Liver (tissue), 3 donors: ENCODE measurements at regions not wholly inside any gene's neighbourhood (a gene's known extent, or its start where the extent isn't known, plus 50 kb on each side); places are given as distances from the start of the nearest gene placed in this dataset.

Experiments
- HNF4G ChIP-seq: IDR thresholded peaks from 2 replicates; pipeline ENCODE4 v1.6.1; 2016; ENCODE audit warnings: antibody characterized with exemption
- JUND ChIP-seq, 2 donors: IDR thresholded peaks; 2 replicates each; pipeline ENCODE4 v1.6.1; 2016; ENCODE audit warnings: antibody characterized with exemption in 2 of 2
- RAD21 ChIP-seq, 2 donors: IDR thresholded peaks; 2 replicates each; pipeline ENCODE4 v1.6.1; 2016; ENCODE audit warnings: antibody characterized with exemption in 2 of 2, mild to moderate bottlenecking in 2 of 2
- RXRA ChIP-seq, 2 donors: IDR thresholded peaks; 2 replicates each; pipeline ENCODE4 v1.6.1; 2017 to 2018; ENCODE audit warnings: antibody characterized with exemption in 2 of 2, mild to moderate bottlenecking in 1 of 2
- SP1 ChIP-seq: IDR thresholded peaks from 2 replicates; pipeline ENCODE4 v1.6.1; 2018; ENCODE audit warnings: antibody characterized with exemption, mild to moderate bottlenecking
- TF ChIP-seq, protein P1 (sequence below): fragments of 150-350 bp; IDR thresholded peaks from 2 replicates; pipeline ENCODE4 v1.5.1; 2017; ENCODE audit warnings: improper control_type of control experiment, low read depth, low read length; ENCODE audit not compliant: missing input control
- TF ChIP-seq, protein P2 (sequence below): IDR thresholded peaks from 2 replicates; pipeline ENCODE4 v1.6.1; 2016; ENCODE audit warnings: antibody characterized with exemption, mild to moderate bottlenecking
- TF ChIP-seq, protein P3 (sequence below): IDR thresholded peaks from 2 replicates; pipeline ENCODE4 v1.6.1; 2016; ENCODE audit warnings: antibody characterized with exemption
- donor health status: healthy.
- donor health status: healthy.

DNA sequence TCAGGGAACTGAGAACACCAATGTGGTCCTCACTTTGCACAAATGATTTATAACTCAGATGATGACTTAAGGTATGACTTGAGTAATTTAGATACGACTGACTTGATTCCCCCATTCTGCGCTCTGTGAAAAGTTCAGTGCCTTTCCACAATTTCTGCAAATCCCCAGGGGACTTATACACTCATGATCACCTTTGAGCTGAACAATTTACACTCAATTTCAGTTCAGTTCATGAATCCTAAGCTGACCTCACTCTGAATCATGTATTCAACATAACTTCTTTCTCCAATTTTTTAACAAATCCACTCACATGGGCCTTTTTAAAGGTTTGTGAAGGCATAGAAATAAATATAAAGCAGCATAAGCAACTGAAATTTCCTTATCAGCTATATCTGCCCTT, 274.2 kb downstream of the FAM76B start:
- TF ChIP-seq, protein P1, sequence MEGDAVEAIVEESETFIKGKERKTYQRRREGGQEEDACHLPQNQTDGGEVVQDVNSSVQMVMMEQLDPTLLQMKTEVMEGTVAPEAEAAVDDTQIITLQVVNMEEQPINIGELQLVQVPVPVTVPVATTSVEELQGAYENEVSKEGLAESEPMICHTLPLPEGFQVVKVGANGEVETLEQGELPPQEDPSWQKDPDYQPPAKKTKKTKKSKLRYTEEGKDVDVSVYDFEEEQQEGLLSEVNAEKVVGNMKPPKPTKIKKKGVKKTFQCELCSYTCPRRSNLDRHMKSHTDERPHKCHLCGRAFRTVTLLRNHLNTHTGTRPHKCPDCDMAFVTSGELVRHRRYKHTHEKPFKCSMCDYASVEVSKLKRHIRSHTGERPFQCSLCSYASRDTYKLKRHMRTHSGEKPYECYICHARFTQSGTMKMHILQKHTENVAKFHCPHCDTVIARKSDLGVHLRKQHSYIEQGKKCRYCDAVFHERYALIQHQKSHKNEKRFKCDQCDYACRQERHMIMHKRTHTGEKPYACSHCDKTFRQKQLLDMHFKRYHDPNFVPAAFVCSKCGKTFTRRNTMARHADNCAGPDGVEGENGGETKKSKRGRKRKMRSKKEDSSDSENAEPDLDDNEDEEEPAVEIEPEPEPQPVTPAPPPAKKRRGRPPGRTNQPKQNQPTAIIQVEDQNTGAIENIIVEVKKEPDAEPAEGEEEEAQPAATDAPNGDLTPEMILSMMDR: no peak
- TF ChIP-seq, protein P2, sequence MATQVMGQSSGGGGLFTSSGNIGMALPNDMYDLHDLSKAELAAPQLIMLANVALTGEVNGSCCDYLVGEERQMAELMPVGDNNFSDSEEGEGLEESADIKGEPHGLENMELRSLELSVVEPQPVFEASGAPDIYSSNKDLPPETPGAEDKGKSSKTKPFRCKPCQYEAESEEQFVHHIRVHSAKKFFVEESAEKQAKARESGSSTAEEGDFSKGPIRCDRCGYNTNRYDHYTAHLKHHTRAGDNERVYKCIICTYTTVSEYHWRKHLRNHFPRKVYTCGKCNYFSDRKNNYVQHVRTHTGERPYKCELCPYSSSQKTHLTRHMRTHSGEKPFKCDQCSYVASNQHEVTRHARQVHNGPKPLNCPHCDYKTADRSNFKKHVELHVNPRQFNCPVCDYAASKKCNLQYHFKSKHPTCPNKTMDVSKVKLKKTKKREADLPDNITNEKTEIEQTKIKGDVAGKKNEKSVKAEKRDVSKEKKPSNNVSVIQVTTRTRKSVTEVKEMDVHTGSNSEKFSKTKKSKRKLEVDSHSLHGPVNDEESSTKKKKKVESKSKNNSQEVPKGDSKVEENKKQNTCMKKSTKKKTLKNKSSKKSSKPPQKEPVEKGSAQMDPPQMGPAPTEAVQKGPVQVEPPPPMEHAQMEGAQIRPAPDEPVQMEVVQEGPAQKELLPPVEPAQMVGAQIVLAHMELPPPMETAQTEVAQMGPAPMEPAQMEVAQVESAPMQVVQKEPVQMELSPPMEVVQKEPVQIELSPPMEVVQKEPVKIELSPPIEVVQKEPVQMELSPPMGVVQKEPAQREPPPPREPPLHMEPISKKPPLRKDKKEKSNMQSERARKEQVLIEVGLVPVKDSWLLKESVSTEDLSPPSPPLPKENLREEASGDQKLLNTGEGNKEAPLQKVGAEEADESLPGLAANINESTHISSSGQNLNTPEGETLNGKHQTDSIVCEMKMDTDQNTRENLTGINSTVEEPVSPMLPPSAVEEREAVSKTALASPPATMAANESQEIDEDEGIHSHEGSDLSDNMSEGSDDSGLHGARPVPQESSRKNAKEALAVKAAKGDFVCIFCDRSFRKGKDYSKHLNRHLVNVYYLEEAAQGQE: no peak
- TF ChIP-seq, protein P3, sequence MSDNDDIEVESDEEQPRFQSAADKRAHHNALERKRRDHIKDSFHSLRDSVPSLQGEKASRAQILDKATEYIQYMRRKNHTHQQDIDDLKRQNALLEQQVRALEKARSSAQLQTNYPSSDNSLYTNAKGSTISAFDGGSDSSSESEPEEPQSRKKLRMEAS: no peak
- no peak for TF ChIP-seq RXRA (IDR thresholded peaks at IDR 0.05)
- no peak for TF ChIP-seq SP1
- TF ChIP-seq HNF4G: no peak
- no peak for TF ChIP-seq RAD21 (IDR thresholded peaks at IDR 0.05)
- TF ChIP-seq JUND (IDR thresholded peaks at IDR 0.05): no peak
